Stimulated activated naive CD4-positive, alpha-beta T cell (primary cell): ENCODE measurements at regions not wholly inside any gene's neighbourhood (a gene's known extent, or its start where the extent isn't known, plus 50 kb on each side); places are given as distances from the start of the nearest gene placed in this dataset.
"Not testable (repeated sequence)": the region's sequence is repeated elsewhere in the genome, so short reads cannot be mapped to it uniquely, and the experiment has no call there.

Source experiments
- DNase-seq, 6 experiments: peaks; one replicate each; lab custom pipeline; 2025; lab: John Stamatoyannopoulos, UW

GRCh38 chr9:75672478-75672877 lies 218.0 kb upstream of the PCSK5 start:
- DNase-seq, result no peak

- DNase-seq, result no peak
These were observed 206.9 kb upstream of the PCSK5 start for GRCh38 chr9:75683591-75683990.

- no peak for DNase-seq
These were observed 205.4 kb upstream of the PCSK5 start for GRCh38 chr9:75685062-75685461.

- DNase-seq, result no peak
These were observed 203.0 kb upstream of the PCSK5 start for GRCh38 chr9:75687359-75687953.

- DNase-seq, result not testable (repeated sequence)
These were observed 199.9 kb upstream of the PCSK5 start for GRCh38 chr9:75690551-75690950.

- no peak for DNase-seq
These were observed 199.1 kb upstream of the PCSK5 start for GRCh38 chr9:75691408-75691807.

- DNase-seq, result no peak
These were observed 198.2 kb upstream of the PCSK5 start for GRCh38 chr9:75692309-75692708.

- no peak for DNase-seq
These were observed 194.6 kb upstream of the PCSK5 start for GRCh38 chr9:75695921-75696320.

GRCh38 chr9:75699017-75699416 lies 191.5 kb upstream of the PCSK5 start:
- no peak for DNase-seq

- no peak for DNase-seq
These were observed 190.7 kb upstream of the PCSK5 start for GRCh38 chr9:75699625-75700251.

- DNase-seq, result no peak
These were observed 190.2 kb upstream of the PCSK5 start for GRCh38 chr9:75700252-75700640.

- no peak for DNase-seq
These were observed 183.3 kb upstream of the PCSK5 start for GRCh38 chr9:75707191-75707590.

GRCh38 chr9:75709698-75710097 lies 180.8 kb upstream of the PCSK5 start:
- no peak for DNase-seq

GRCh38 chr9:75712700-75713099 lies 177.8 kb upstream of the PCSK5 start:
- no peak for DNase-seq

- no peak for DNase-seq
These were observed 177.1 kb upstream of the PCSK5 start for GRCh38 chr9:75713335-75713734.

- DNase-seq, result no peak
These were observed 175.1 kb upstream of the PCSK5 start for GRCh38 chr9:75715360-75715759.

- no peak for DNase-seq
These were observed 171.8 kb upstream of the PCSK5 start for GRCh38 chr9:75718677-75719076.

GRCh38 chr9:75728391-75728790 lies 162.1 kb upstream of the PCSK5 start:
- no peak for DNase-seq

GRCh38 chr9:75734802-75735201 lies 155.7 kb upstream of the PCSK5 start:
- DNase-seq, result no peak

- no peak for DNase-seq
These were observed 150.4 kb upstream of the PCSK5 start for GRCh38 chr9:75739884-75740611.

GRCh38 chr9:75743855-75744254 lies 146.6 kb upstream of the PCSK5 start:
- no peak for DNase-seq

GRCh38 chr9:75754080-75754479 lies 136.4 kb upstream of the PCSK5 start:
- DNase-seq, result no peak

- DNase-seq, result no peak
These were observed 115.3 kb upstream of the PCSK5 start for GRCh38 chr9:75775166-75775565.
